Activated CD4-positive, alpha-beta T cell treated with anti-CD3 and anti-CD28 coated beads, Interleukin-2, amount 10 ng/mL, durations not matched to agents 7 days and 5 days (primary cell): ENCODE measurements at regions not wholly inside any gene's neighbourhood (a gene's known extent, or its start where the extent isn't known, plus 50 kb on each side); places are given as distances from the start of the nearest gene placed in this dataset.
"Not testable (repeated sequence)": the region's sequence is repeated elsewhere in the genome, so short reads cannot be mapped to it uniquely, and the experiment has no call there.

Source experiments
- CTCF ChIA-PET: fragments of 350-600 bp; sonication (Branson Sonifier 250); formaldehyde crosslinking; loops from one replicate; lab custom pipeline; 2021; ENCODE audit warnings: antibody characterized with exemption; lab: Charles Lee
- POLR2A ChIA-PET: fragments of 350-600 bp; sonication (Branson Sonifier 250); formaldehyde crosslinking; loops from one replicate; lab custom pipeline; 2021; ENCODE audit warnings: antibody characterized with exemption; lab: Charles Lee
- DNase-seq: peaks from one replicate; pipeline ENCODE4 v3.0.0-alpha.2; 2020
- H3K27ac Mint-ChIP-seq: one replicate; pipeline ENCODE4 v1.8.0; 2021; ENCODE audit warnings: mild to moderate bottlenecking, moderate library complexity, mixed read lengths
- H3K27me3 Mint-ChIP-seq: one replicate; pipeline ENCODE4 v1.8.0; 2021; ENCODE audit warnings: mixed read lengths
- H3K36me3 Mint-ChIP-seq: one replicate; pipeline ENCODE4 v1.8.0; 2021; ENCODE audit warnings: low read depth, mixed read lengths
- H3K4me1 Mint-ChIP-seq: one replicate; pipeline ENCODE4 v1.8.0; 2021; ENCODE audit warnings: mixed read lengths
- H3K4me3 Mint-ChIP-seq: one replicate; pipeline ENCODE4 v1.8.0; 2021; ENCODE audit warnings: mild to moderate bottlenecking, moderate library complexity, mixed read lengths
- H3K9me3 Mint-ChIP-seq: one replicate; pipeline ENCODE4 v1.8.0; 2021; ENCODE audit warnings: mixed read lengths

DNA sequence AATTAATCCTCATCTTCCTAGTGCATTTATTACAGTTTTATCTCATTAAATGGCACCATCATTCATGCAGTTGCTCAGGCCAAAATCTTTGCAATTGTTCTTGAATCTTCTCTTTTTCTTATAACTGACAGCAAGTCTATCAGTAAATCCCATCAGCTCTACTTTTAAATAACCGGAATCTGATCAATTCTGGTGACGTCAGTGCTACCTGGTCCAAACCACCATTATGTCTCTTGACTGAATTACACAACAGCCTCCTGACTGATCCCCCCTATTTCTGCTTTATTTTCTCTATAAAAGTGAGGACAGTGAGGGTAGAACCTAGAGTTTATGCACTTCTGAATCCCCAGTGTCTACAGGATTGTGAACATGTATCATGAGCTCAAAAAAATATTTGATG, 787.4 kb downstream of the AACS start:
- no peaks in the 10 kb centered on the region for H3K9me3 Mint-ChIP-seq
- H3K27ac Mint-ChIP-seq: no peak overlapping the region

DNA sequence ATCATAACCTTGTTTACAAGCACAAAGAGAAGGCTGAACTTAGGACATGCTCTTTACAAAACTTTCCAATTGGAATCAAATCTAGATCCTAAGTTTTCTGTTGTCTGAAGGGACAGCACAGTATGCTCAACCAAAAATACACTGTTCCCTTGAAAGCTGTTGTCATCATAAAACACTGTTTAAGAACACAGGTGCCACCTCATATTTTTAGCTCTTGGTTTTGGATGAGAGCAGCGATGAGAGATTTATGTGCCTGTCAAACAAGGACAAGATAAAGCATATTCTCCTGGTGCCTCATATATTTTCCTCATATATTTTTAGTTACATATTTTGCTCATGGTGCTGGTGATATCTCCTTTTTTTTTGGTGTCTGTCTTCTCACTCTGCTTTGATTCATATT, 788.4 kb downstream of the AACS start:
- Mint-ChIP-seq H3K9me3 (no peaks in the 10 kb centered on the region), H3K27me3 (no peaks in the 10 kb centered on the region), H3K36me3 (no peaks in the 10 kb centered on the region), H3K27ac (no peak overlapping the region), H3K4me1 (no peaks in the 10 kb centered on the region), H3K4me3 (no peak overlapping the region)
- no peak for DNase-seq
- ChIA-PET POLR2A (no interaction called here), CTCF (interaction anchor here (0.7 kb wide), 1 partner anchor 496 kb away, joined by 3 read pairs; no protein-coding TSS in a partner anchor)

More for the DNA sequence above, 787.4 kb downstream of the AACS start:
- Mint-ChIP-seq H3K4me3 (no peak overlapping the region), H3K4me1 (no peaks in the 10 kb centered on the region), H3K27me3 (no peaks in the 10 kb centered on the region), H3K36me3 (no peaks in the 10 kb centered on the region)
- POLR2A ChIA-PET: no interaction called here
- CTCF ChIA-PET: interaction anchor here (1.1 kb wide), 1 partner anchor 9 kb away, joined by 3 read pairs; no protein-coding TSS in a partner anchor
- DNase-seq: no peak

DNA sequence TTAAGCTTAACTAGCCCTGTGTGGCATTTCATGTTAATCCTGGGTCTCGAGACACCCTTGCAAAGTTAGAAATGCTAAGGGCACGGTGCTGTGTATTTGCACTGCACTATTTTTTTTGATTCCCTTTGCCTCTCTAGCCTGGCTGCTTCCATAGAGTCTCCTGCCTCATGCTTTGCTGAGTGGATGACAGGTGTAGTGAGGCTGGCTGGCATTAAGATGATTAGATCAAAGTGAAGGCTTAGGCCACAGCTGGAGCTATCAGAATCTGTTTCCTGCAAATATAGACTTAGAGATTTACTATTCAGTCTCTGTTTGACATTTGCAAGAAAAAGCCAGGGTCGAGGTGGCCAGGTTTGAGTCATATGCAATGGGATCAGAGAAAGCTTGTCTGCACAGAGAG, 791.1 kb downstream of the AACS start:
- Mint-ChIP-seq H3K4me3 (no peak overlapping the region), H3K4me1 (no peaks in the 10 kb centered on the region), H3K27me3 (no peaks in the 10 kb centered on the region), H3K27ac (no peak overlapping the region), H3K36me3 (no peaks in the 10 kb centered on the region), H3K9me3 (peaks cover 3% of the 10 kb centered on the region)
- DNase-seq: no peak
- CTCF ChIA-PET: interaction anchor here (0.6 kb wide), 2 partner anchors 15 to 1322 kb away, joined by 3 read pairs; no protein-coding TSS in a partner anchor
- POLR2A ChIA-PET: no interaction called here

DNA sequence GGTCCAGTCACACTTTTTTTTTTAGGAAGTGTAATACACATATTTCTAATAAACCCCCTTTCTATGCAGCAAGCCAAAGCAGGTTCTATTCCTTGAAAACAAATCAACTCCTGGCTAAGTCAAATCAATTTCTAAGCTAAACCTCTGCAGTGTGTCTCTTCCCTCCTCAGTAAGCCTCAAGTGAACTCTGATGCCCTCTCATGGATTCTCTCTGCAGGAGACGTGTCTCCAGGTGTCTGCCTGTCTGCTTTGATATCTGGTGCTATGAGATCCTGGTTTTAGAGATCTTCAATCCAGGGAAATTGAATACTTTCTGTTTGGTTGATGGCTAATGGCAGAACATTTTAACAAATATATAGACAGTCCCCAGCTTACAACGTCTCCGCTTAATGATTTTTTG, 791.7 kb downstream of the AACS start:
- Mint-ChIP-seq H3K36me3 (no peaks in the 10 kb centered on the region), H3K4me3 (no peak overlapping the region), H3K4me1 (no peaks in the 10 kb centered on the region), H3K27ac (no peak overlapping the region), H3K9me3 (peaks cover 3% of the 10 kb centered on the region), H3K27me3 (no peaks in the 10 kb centered on the region)
- DNase-seq: no peak
- ChIA-PET POLR2A (no interaction called here), CTCF (interaction anchor here (0.6 kb wide), 2 partner anchors 15 to 1322 kb away, joined by 3 read pairs; no protein-coding TSS in a partner anchor)

DNA sequence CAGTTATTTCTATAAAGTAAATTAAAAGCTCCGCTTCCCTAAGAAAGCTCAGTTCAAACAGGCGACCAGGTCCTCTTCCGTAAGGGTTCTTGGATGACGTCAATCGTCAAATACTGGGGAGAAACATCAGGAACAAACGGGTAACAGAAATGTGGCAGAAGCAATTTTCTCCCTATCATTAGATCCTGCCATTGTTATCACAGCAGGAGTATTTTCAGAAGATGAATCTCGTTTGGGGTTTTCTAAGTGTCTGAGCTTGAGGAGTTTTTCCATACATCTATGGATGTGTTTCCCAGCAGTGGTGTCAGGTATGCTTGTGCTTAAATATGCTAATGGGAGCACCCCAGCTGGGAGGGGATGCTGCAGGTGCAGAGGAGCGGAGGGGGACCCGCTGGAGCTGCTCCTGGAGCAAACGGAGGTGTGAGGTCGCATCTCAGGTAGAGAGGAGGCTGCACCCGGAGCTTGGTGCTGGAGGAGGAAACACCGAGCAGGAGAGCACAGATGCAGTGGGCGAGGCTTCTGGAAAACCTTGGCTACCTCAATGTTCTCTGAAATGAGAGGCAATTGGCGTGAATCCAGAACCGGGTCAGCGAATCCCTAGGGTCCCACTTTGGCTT, 795.5 kb downstream of the AACS start:
- Mint-ChIP-seq H3K27ac (no peak overlapping the region), H3K27me3 (no peaks in the 10 kb centered on the region), H3K9me3 (peaks cover 3% of the 10 kb centered on the region), H3K4me3 (no peak overlapping the region), H3K4me1 (no peaks in the 10 kb centered on the region), H3K36me3 (no peaks in the 10 kb centered on the region)
- ChIA-PET POLR2A (no interaction called here), CTCF (interaction anchor here (0.8 kb wide), 1 partner anchor 19 kb away, joined by 3 read pairs; no protein-coding TSS in a partner anchor)
- no peak for DNase-seq

DNA sequence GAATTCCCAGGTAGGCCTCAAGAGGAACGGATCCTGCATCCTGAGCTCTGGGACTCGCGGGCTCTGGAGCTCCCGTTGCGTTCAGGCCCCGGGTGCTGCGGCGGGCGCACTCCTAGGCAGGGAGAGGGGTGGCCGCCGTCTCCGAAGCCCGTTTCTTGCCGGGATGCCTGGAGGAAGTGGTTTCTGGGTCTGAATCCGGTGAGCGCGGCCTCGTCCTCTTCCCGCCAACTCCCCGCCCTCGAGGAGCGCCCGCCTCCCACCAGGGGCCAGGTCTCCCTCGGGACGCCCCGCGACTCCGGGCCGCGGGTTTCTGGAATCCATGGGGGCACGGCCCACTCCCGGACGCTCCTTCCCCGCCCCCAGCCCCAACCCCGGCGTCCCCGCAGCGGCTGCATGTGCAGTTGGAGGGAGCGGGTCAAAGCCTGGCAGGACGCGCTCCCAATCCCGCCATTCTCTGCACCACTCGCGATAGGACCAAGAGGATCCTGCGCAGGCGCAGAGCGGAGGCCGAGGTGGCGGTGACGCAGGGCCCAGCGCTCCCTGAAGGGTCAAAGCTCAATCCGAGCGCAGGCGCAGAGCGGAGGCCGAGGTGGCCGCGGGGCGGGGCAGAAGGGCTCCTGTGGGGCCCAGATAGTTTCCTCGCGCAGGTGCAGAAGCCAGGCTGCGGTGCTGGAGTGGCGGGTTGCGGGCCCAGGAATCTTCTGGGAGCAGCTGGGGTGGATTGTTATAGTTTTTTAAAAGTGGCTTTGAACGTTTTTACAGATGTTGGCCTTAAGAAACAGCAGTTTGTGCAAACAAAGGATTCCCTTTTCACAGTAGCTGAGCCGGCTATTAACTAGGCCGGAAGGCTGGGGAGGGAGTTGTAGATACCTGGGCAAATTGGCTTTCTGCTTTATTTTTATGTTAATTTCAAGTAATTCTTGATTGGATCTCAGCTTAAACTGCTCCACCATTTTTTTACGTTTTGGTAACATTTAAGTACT, 796.4 kb downstream of the AACS start:
- ChIA-PET CTCF (no interaction called here), POLR2A (no interaction called here)
- Mint-ChIP-seq H3K9me3 (peaks cover 3% of the 10 kb centered on the region), H3K27ac (no peak overlapping the region), H3K4me1 (no peaks in the 10 kb centered on the region), H3K4me3 (no peak overlapping the region), H3K27me3 (no peaks in the 10 kb centered on the region), H3K36me3 (no peaks in the 10 kb centered on the region)
- no peak for DNase-seq

DNA sequence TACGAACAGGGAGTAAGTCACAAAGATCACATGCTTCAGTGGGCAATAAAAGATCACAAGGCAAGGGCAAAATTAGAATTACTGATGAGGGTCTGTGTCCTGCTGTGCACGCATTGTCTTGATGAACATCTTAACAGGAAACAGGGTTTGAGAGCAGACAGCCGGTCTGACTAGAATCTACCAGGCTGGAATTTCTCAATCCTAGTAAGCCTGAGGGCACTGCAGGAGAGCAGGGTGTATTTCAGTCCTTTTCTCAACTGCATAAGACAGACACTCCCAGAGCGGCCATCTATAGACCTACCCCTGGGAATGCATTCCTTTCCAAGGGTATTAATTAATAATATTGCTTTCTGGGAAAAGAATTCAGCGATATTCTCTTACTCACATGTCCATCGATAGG, 800.0 kb downstream of the AACS start:
- DNase-seq, H3K27me3 Mint-ChIP-seq, H3K27ac Mint-ChIP-seq, H3K36me3 Mint-ChIP-seq, POLR2A ChIA-PET, H3K4me1 Mint-ChIP-seq, H3K4me3 Mint-ChIP-seq, CTCF ChIA-PET, H3K9me3 Mint-ChIP-seq: not testable (repeated sequence)

DNA sequence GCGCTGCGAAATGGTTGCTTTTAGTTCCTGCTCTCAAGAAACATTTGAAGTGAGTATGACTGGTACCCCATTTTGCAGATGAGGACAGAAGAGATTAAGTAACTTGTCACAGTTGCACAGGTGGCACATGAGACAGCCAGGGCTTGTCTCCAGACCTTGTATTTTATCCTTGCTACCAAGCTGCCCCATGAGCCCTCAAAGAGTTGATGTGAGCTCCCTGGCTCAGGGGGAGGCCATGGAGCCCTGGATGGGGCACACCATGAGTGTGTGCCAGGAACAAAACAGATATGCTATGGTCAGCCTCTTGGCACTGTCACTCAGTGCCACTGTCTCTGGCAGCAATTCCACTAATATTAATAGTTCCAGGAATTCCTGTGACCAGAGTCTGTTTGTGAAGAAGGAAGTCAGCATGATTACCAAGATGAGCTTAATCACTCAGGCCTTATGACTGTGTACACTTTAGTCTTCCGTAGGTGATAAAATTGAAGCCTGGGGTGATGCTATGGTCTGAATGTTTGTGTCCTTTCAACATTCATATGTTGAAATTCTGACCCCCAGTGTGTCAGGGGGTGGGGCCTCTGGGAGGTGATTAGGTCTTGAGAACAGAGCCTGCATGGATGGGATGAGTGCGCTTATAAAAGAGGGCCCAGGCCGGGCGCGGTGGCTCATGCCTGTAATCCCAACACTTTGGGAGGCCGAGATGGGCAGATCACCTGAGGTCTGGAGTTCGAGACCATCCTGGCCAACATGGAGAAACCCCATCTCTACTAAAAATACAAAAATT, 806.8 kb downstream of the AACS start:
- ChIA-PET POLR2A (no interaction called here), CTCF (no interaction called here)
- Mint-ChIP-seq H3K4me1 (no peaks in the 10 kb centered on the region), H3K27ac (no peak overlapping the region), H3K27me3 (no peaks in the 10 kb centered on the region), H3K9me3 (no peaks in the 10 kb centered on the region), H3K4me3 (no peak overlapping the region), H3K36me3 (no peaks in the 10 kb centered on the region)
- no peak for DNase-seq

DNA sequence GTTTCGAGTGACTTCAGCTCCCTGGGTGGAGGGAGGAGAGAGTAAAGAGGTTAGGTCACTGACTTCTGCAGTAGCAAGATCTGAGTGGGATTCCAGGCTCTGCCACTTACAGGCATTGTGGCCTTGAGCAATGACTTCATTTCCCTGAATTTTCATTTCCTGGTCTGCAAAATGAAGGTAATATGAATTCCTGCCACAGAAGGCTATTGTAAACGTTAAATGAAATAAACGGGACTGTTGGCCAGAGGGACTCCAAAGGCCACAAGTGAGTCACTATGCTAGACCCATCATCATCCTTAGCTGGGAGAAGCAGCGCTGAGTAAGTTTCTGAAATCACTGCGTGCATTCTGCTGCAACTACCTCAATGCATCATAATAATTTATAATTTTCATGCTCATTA, 807.8 kb downstream of the AACS start:
- CTCF ChIA-PET: no interaction called here
- H3K4me3 Mint-ChIP-seq: no peak overlapping the region

DNA sequence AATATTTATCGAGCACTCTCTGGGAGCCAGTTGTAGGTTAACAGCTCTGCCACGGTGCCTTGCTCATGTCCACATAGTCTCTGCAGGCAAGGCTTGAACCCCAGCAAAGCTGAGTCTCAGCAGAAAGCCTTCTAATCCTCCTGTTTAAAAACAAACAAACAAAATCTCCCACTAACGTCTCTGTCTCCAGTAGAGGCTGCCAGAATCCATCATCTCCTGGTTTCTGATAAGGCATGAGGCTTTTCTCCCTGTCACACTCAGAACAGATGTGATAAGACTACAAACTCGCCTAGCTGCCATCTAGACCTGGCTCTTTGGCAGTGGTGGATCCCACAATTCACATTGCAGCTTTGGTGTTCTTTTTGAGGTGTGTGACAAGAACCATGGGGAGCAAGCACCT, 813.2 kb downstream of the AACS start:
- no peak for DNase-seq
- Mint-ChIP-seq H3K4me3 (no peak overlapping the region), H3K27ac (no peak overlapping the region), H3K9me3 (no peaks in the 10 kb centered on the region), H3K4me1 (no peaks in the 10 kb centered on the region), H3K36me3 (no peaks in the 10 kb centered on the region), H3K27me3 (no peaks in the 10 kb centered on the region)
- CTCF ChIA-PET: no interaction called here
- POLR2A ChIA-PET: no interaction called here

More for the DNA sequence above, 807.8 kb downstream of the AACS start:
- H3K27ac Mint-ChIP-seq: no peak overlapping the region
- POLR2A ChIA-PET: no interaction called here
- H3K4me1 Mint-ChIP-seq: no peaks in the 10 kb centered on the region
- no peak for DNase-seq
- no peaks in the 10 kb centered on the region for H3K27me3 Mint-ChIP-seq
- no peaks in the 10 kb centered on the region for H3K9me3 Mint-ChIP-seq
- H3K36me3 Mint-ChIP-seq: no peaks in the 10 kb centered on the region

DNA sequence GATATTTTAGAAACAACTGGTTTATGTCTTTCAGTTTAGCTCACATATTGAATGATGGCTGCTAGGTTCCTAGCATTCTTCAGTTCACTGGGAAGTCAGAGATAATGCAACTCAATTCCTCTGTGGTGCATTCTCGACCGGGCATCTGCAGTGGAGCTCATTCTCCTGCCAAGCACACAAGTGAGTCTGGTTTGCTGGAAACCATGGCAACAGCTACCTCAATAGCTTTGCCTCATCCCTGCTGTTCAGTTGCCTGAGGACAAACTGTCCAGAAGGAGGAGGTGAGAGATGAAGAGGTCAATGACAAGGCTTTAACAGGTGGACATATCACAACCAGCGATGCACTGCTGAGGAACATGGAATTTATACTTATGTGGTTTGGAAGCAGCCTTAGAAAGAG, 816.9 kb downstream of the AACS start:
- Mint-ChIP-seq H3K27ac (no peak overlapping the region), H3K36me3 (no peaks in the 10 kb centered on the region), H3K27me3 (no peaks in the 10 kb centered on the region), H3K4me3 (no peak overlapping the region), H3K4me1 (no peaks in the 10 kb centered on the region), H3K9me3 (peaks cover 2% of the 10 kb centered on the region)
- POLR2A ChIA-PET: no interaction called here
- CTCF ChIA-PET: no interaction called here
- DNase-seq: no peak

DNA sequence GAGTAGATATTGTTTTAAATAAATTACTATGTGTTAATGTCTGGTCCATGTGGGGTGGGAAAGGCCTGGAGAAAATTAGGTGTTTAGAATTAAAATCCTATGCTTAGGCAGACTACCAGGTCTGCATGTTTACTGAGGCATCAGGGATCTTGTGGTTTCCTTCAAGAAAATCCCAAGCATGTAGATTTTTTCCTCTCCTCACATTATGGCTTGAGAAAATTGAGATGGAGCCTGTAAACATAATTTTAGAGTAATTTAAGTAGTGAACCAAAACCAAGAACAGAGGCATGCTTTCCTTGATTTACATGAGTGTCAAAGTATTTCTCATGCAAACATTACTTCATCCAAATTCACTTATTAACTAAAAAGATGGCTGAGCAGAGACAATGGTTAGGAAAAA, 823.7 kb downstream of the AACS start:
- H3K36me3 Mint-ChIP-seq: no peaks in the 10 kb centered on the region
- no peaks in the 10 kb centered on the region for H3K27me3 Mint-ChIP-seq
- peaks cover 2% of the 10 kb centered on the region for H3K9me3 Mint-ChIP-seq
- ChIA-PET CTCF (no interaction called here), POLR2A (no interaction called here)
- DNase-seq: no peak
- no peaks in the 10 kb centered on the region for H3K4me1 Mint-ChIP-seq
- no peak overlapping the region for H3K4me3 Mint-ChIP-seq
- no peak overlapping the region for H3K27ac Mint-ChIP-seq
